ENCODE measurements at regions not wholly inside any gene's neighbourhood (a gene's known extent, or its start where the extent isn't known, plus 50 kb on each side); places are given as distances from the start of the nearest gene placed in this dataset.

DNA sequence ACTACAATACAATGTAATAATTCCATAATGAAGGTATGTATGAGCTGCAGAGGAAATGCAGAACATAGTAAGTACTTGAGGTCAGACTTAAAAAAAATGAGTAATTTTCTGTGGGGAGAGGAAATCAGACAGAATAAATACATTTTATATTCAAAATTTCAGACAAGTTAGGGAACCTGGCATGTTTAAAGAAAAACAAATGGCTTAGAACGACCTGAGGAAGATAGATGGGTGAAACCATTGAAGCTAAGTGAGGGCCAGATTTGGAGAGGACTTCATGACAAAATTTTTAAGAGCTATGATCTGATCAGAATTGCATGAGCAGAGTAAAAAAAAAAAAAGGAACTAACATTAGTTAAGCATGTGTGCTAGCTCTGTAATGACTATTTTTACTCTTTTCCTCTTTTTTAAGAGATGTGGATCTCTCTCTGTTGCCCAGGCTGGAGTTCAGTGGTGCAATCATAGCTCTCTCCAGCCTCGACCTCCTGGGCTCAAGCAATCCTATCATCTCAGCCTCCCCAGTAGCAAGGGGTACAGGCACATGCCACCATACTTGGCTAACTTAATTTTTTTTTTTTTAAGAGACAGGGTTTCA is 157.6 kb upstream of the PDE3A start:
- TF ChIP-seq, protein P1, sequence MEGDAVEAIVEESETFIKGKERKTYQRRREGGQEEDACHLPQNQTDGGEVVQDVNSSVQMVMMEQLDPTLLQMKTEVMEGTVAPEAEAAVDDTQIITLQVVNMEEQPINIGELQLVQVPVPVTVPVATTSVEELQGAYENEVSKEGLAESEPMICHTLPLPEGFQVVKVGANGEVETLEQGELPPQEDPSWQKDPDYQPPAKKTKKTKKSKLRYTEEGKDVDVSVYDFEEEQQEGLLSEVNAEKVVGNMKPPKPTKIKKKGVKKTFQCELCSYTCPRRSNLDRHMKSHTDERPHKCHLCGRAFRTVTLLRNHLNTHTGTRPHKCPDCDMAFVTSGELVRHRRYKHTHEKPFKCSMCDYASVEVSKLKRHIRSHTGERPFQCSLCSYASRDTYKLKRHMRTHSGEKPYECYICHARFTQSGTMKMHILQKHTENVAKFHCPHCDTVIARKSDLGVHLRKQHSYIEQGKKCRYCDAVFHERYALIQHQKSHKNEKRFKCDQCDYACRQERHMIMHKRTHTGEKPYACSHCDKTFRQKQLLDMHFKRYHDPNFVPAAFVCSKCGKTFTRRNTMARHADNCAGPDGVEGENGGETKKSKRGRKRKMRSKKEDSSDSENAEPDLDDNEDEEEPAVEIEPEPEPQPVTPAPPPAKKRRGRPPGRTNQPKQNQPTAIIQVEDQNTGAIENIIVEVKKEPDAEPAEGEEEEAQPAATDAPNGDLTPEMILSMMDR (IDR thresholded peaks at IDR 0.05) = no peak
- TF ChIP-seq POLR2A (IDR thresholded peaks at IDR 0.05) (no peak), EP300 (IDR thresholded peaks at IDR 0.05) (no peak)

Data from sigmoid colon (tissue), 4 donors.